Mucosa of rectum (tissue), 2 donors: ENCODE measurements at regions not wholly inside any gene's neighbourhood (a gene's known extent, or its start where the extent isn't known, plus 50 kb on each side); places are given as distances from the start of the nearest gene placed in this dataset.
"Not testable (repeated sequence)": the region's sequence is repeated elsewhere in the genome, so short reads cannot be mapped to it uniquely, and the experiment has no call there.

Source experiments
- H3K27ac ChIP-seq, 2 donors: one replicate each; pipeline ENCODE4 v1.7.0; 2013; ENCODE audit warnings: inconsistent platforms in 2 of 2, low read depth in 2 of 2, low read length in 2 of 2
- H3K27me3 ChIP-seq, 2 donors: one replicate each; pipeline ENCODE4 v1.7.0; 2013; ENCODE audit warnings: low read length in 2 of 2; ENCODE audit not compliant: control insufficient read depth in 2 of 2, insufficient read depth in 2 of 2
- H3K36me3 ChIP-seq, 2 donors: one replicate each; pipeline ENCODE4 v1.7.0; 2013; ENCODE audit warnings: low read length in 2 of 2; ENCODE audit not compliant: control insufficient read depth in 2 of 2, insufficient read depth in 2 of 2
- H3K4me1 ChIP-seq, 2 donors: one replicate each; pipeline ENCODE4 v1.7.0; 2013; ENCODE audit warnings: low read length in 2 of 2, mild to moderate bottlenecking in 1 of 2; ENCODE audit not compliant: control insufficient read depth in 2 of 2, insufficient read depth in 2 of 2
- H3K4me3 ChIP-seq, 2 donors: one replicate each; pipeline ENCODE4 v1.7.0; 2013; ENCODE audit warnings: low read length in 2 of 2
- H3K9ac ChIP-seq, 2 donors: one replicate each; pipeline ENCODE4 v1.7.0; 2013; ENCODE audit warnings: low read length in 2 of 2, low read depth in 1 of 2, mild to moderate bottlenecking in 1 of 2
- H3K9me3 ChIP-seq, 2 donors: one replicate each; pipeline ENCODE4 v1.7.0; 2013; ENCODE audit warnings: low read length in 2 of 2; ENCODE audit not compliant: control insufficient read depth in 2 of 2
- donor health status: healthy.
- donor health status: Normal muscosa, but diverticular disease.

DNA sequence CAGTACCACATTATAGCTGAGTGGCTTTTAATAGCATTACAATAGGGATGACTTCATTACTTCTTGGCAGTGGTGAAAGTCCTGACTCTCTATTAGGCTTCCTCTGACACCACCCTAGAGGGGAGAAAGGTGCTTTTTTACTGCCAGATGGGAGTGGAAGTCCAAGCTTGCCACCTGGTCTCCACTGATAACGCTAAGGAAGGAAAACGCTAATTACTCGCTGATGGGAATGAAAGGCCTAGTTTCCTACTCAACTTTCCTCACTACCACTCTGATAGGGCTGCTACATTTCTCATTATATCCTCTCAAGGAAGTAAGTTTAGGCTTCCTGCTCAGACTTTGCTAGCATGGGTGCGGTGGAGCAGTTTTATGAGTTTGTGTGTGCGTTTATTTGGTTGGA lies 62.3 kb upstream of the PAGE3 start:
- Histone ChIP-seq H3K4me3 (no peak overlapping the region), H3K36me3 (no peaks in the 10 kb centered on the region), H3K27me3 (peaks cover 0 to 3% of the 10 kb centered on the region in 2 donors), H3K9ac (no peak overlapping the region), H3K27ac (peak overlapping the region; percentile 19 to 36), H3K9me3 (no peaks in the 10 kb centered on the region), H3K4me1 (peaks cover 0 to 6% of the 10 kb centered on the region in 2 donors)

DNA sequence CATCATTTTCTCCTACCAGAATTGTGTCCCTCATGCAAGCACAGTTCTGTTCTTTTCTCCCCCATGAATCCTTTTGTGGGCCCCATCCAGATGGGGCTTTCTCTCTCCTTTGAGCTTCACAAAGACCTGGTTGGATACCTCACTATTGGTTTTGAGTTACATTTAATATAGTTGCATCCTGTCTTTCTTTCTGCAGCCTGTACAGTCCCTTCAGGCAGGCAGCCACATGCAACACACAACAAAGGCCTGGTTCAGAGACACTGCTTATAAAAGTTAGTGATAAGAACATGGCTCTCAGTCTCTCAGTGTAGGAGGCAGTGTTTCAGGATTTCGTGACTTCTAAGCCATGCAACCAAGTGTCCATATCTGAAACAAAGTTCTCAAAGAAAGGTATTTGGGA lies 70.6 kb upstream of the PAGE3 start:
- Histone ChIP-seq H3K4me1 (no peaks in the 10 kb centered on the region), H3K4me3 (no peak overlapping the region), H3K27ac (no peak overlapping the region), H3K9me3 (no peaks in the 10 kb centered on the region), H3K27me3 (no peaks in the 10 kb centered on the region), H3K9ac (no peak overlapping the region), H3K36me3 (no peaks in the 10 kb centered on the region)

DNA sequence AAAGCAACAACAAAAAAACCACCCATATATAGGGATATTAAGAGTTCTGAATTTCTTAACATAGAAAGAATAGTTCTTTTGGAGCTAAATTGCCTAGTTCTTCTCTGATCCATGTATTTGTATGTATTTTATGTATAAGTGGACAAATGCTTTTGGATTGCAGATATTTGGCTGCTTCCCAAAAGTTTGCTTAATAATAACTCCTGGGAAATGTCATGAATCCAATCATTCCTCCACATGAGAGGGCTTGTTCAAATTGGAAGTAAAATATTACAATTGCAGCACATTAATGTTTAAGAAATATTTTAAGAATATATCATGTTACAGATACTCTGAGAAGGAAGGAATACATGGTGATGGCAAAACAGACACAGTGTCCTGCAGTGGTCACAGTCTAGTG lies 71.5 kb upstream of the PAGE3 start:
- Histone ChIP-seq H3K9me3 (no peaks in the 10 kb centered on the region), H3K4me3 (no peak overlapping the region), H3K36me3 (no peaks in the 10 kb centered on the region), H3K27ac (no peak overlapping the region), H3K9ac (no peak overlapping the region), H3K4me1 (no peaks in the 10 kb centered on the region), H3K27me3 (no peaks in the 10 kb centered on the region)

DNA sequence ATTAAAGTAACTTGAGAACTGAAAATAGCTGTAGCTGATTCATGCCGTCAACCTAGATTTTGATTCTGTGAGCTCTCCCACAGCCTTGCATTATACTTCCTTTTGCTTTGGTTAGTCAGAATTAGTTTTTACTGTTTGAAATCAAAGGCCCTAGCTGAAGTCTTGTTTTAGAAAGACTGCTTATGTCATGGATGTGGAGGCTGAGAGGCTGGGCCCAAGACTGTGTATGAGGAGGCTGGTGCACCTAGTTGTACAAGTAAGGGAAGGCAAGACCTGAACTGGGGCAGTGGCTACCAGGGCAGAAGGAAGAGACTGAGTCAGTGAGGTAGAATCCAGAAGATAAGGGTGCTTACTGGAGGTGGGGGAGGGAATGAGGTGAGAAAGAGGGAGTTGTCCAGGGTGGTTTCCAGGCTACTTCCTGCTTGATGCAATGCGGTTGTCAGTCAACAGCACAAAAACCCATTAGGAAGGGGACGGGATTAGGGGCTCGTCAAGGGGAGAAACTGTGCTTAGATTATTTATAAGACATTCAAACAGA lies 76.2 kb upstream of the PAGE3 start:
- H3K4me1 ChIP-seq, result no peaks in the 10 kb centered on the region
- no peak overlapping the region for H3K4me3 ChIP-seq
- H3K27ac ChIP-seq, result no peak overlapping the region
- no peak overlapping the region for H3K9ac ChIP-seq
- no peaks in the 10 kb centered on the region for H3K36me3 ChIP-seq
- H3K27me3 ChIP-seq, result peaks cover 0 to 2% of the 10 kb centered on the region in 2 donors
- no peaks in the 10 kb centered on the region for H3K9me3 ChIP-seq

DNA sequence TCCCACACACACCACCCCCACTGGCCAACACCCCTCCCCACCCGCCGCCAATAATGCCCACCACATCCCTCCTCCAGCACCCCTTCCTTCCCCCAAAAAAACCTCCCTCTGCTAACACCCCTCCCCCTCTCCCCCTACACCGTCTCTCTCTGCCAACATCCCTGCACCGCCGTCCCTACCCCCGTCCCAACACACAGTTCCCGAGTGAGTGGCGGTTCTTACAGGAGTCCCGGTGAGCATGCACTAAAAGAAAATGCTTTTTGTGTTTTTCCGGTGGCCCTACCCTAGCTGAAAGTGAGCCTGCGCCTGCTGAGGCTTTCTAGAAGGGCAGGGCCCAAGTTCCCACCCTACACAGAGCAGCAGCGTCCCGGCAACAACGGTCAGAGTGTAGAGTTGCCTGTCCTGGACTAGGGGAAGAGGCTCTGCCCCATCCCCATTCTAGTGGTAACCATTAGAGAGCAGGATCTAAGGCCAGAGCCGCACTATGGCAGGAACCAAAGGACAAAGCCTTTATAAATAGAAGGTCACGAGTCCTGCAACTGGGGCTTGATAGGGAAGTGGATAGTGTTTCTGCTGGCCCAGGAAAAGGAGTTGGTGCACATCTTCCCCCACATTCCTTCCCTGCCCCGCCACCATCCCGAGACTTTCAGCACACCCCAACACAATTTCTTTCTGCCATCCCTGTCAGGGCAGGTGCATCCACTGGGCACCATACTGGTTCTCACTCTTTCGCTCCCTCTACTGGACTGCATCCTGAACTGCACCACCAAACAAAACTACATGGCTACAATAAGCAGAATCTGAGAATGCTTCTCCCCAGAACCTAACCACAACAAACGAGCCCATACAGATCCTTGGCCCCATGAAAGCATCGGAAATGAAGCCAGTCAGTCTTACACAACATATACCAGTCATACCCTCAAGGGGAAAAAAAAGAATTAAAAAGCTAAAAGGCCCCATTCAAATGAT lies 78.1 kb upstream of the PAGE3 start:
- H3K9ac ChIP-seq, result no peak overlapping the region
- peaks cover 0 to 2% of the 10 kb centered on the region in 2 donors for H3K27me3 ChIP-seq
- H3K36me3 ChIP-seq, result no peaks in the 10 kb centered on the region
- H3K4me1 ChIP-seq, result no peaks in the 10 kb centered on the region
- H3K27ac ChIP-seq, result no peak overlapping the region
- H3K9me3 ChIP-seq, result no peaks in the 10 kb centered on the region
- no peak overlapping the region for H3K4me3 ChIP-seq

DNA sequence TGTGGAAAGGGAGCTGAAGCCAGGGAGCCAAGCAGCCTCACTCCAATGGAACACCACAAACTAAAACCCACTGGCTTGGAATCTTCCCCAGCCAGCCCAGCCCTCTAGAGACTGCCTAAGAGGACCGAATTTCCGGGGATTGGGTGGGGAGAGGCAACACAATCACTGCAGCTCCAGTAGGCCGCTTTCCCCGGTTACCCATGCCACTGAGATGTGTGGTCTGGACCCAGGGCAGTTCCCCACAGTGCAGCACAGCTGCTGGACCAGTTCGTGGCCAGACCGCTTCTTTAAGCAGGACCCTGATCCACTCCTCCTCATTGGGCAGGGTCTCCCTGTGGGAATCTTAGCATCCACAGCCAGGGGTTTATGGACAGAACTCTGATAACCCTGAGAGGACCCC lies 91.9 kb upstream of the PAGE3 start:
- Histone ChIP-seq H3K4me1 (no peaks in the 10 kb centered on the region), H3K4me3 (no peak overlapping the region), H3K36me3 (no peaks in the 10 kb centered on the region), H3K27ac (no peak overlapping the region), H3K9ac (no peak overlapping the region), H3K27me3 (peaks cover 0 to 5% of the 10 kb centered on the region in 2 donors), H3K9me3 (no peaks in the 10 kb centered on the region)

DNA sequence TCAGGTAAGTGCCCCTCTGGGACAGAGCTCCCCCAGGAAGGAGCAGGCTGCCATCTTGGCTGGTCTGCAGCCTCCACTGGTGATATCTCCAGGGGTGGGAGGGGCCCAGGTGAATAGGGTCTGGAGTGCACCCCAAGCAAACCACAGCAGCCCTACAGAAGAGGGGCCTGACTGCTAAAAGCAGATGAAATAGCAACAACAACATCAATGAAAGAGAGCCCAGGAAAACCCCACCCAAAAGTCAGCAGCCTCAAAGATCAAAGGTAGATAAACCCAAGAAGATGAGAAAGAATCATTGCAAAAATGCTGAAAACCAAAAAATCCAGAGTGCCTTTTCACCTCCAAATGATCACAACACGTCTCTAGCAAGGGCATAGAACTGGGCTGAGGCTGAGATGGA lies 92.5 kb upstream of the PAGE3 start:
- peaks cover 0 to under 1% of the 10 kb centered on the region in 2 donors for H3K27me3 ChIP-seq

DNA sequence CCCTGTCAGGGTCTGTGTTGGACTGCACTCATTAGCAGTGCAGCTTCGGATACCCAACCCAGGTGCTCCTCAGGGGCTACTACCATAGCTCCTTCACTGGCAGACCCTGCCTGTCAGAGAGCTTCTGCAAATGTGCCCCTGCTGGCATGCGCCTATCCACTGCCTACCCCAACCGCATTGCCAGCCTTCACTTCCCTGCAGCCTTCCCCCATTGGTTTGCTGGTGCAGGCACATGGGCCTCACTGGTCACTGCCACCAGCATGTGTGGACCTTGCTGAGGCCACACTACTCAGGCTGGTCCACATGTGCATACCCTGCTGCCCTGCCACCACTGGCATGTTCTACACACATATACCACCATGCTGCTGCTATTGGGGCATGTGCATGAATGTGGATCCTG lies 72.5 kb upstream of the MAGEH1 start:
- Histone ChIP-seq H3K27me3 (no peaks in the 10 kb centered on the region), H3K4me1 (no peaks in the 10 kb centered on the region), H3K9ac (no peak overlapping the region), H3K36me3 (no peaks in the 10 kb centered on the region), H3K9me3 (no peaks in the 10 kb centered on the region), H3K27ac (no peak overlapping the region), H3K4me3 (no peak overlapping the region)

More for the DNA sequence above, 92.5 kb upstream of the PAGE3 start:
- no peaks in the 10 kb centered on the region for H3K36me3 ChIP-seq
- no peaks in the 10 kb centered on the region for H3K4me1 ChIP-seq
- no peaks in the 10 kb centered on the region for H3K9me3 ChIP-seq
- H3K4me3 ChIP-seq, result no peak overlapping the region
- no peak overlapping the region for H3K27ac ChIP-seq
- H3K9ac ChIP-seq, result no peak overlapping the region

DNA sequence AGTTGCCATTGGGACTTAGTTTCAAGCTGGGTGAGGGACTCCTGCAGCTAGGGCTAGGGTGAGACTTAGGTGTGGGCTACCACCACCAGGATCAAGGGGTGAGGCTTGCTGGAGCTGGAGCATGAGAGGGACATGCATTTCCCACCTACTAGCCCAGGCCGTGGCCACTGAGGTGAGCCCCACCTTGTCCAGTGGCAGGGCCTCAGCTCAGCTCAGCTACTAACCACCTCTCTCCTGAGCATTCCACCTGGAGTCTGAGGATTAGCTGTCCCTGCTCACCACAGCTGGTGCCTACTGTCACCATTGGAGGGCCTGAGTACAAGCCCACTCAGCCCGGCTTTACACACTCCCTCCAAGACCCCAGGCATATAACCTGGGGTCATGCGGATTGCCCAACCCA lies 62.6 kb upstream of the MAGEH1 start:
- H3K27me3 ChIP-seq, result peaks cover 2 to 3% of the 10 kb centered on the region in 2 donors

DNA sequence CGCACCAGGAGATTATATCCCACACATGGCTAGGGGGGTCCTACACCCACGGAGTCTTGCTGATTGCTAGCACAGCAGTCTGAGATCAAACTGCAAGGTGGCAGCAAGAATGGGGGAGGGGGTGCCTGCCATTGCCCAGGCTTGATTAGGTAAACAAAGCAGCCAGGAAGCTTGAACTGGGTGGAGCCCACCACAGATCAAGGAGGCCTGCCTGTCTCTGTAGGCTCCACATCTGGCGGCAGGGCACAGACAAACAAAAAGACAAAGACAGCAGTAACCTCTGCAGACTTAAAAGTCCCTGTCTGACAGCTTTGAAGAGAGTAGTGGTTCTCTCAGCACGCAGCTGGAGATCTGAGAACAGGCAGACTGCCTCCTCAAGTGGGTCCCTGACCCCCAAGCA lies 55.1 kb upstream of the MAGEH1 start:
- H3K9ac ChIP-seq, H3K27me3 ChIP-seq, H3K4me1 ChIP-seq, H3K36me3 ChIP-seq, H3K4me3 ChIP-seq, H3K9me3 ChIP-seq, H3K27ac ChIP-seq: not testable (repeated sequence)

More for the DNA sequence above, 62.6 kb upstream of the MAGEH1 start:
- H3K4me3 ChIP-seq, result no peak overlapping the region
- no peak overlapping the region for H3K9ac ChIP-seq
- H3K9me3 ChIP-seq, result peaks cover 0 to 2% of the 10 kb centered on the region in 2 donors
- H3K27ac ChIP-seq, result no peak overlapping the region
- H3K4me1 ChIP-seq, result no peaks in the 10 kb centered on the region
- no peaks in the 10 kb centered on the region for H3K36me3 ChIP-seq
